ENCODE measurements at regions not wholly inside any gene's neighbourhood (a gene's known extent, or its start where the extent isn't known, plus 50 kb on each side); places are given as distances from the start of the nearest gene placed in this dataset.

DNA sequence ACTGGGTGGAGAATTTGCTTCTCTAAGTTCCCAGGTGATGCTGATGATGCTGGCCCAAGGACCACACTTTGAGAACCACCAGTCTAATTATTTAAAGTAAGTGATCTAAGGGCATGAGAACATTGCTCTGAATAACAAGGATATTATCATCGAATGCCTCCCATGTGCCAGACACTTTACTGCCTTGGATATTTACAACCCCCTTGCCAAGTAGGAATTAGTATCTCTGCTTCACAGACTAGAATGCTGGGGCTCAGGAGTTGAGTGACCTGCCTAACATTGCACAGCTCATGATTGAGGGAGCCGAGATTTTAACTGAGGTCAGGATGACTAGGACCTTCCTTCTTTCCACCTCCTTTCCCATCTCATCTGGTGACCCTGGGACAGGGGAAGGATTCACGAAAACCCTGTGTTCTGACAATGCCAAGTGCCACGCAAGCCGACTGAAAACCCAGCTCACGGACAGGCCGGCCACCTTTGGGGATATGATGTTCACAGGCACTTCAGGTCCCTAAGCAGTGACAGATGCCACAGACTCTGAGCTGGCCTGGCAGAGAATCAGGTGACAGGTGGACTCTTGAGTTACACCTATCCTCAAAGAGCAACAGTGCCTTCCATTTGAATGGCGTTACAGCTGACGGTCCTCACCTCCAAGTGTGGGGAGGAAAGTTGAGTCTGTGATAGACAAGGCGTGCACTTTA lies 230.7 kb downstream of the TOMM20 start:
- H3K27ac Mint-ChIP-seq: peak overlapping the region in 1 of 7 donors; percentile 68
- 98% methylated on average over 6 of the region's 10 CpGs for WGBS (ENCODE audit: insufficient coverage)
- intact Hi-C loops (cut with micrococcal nuclease): no loop called here

DNA sequence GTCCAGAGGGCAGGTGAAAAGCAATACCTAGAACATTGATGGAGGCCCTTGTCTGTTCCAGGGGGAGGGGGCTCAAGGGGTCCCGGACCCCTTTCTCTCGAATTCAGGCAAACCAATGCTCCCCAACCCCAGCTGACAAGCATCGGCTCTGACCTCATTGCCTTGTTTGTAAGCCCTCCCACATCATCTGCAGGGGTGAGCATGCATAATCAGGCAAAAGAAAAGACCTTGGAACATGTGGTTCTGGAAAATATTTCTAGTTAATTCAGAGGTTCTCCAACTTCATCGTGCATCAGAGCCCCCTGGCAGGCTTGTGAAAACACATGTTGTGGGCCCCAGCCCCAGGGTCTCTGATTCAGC lies 231.3 kb downstream of the TOMM20 start:
- no peaks in the 10 kb centered on the region for H4K20me1 ChIP-seq (ENCODE audit: insufficient read depth, low read length)
- peaks cover 12 to 13% of the 10 kb centered on the region in 2 donors for H3K4me1 ChIP-seq (ENCODE audit: control insufficient read depth in 1 of 2, insufficient read depth in 2 of 2, low read length in 2 of 2)
- WGBS (ENCODE audit: insufficient coverage): 71% methylated on average over 1 of the region's 4 CpGs
- H3K27ac ChIP-seq (ENCODE audit: low read depth in 1 of 2, low read length in 2 of 2): no peak overlapping the region
- H3K9me3 ChIP-seq (replicated peaks in 1 of 2; ENCODE audit: control insufficient read depth in 1 of 2, insufficient read depth in 1 of 2, low read length in 2 of 2): no peaks in the 10 kb centered on the region
- Mint-ChIP-seq H3K36me3 (peaks cover 0 to 5% of the 10 kb centered on the region in 2 donors), H3K9me3 (no peaks in the 10 kb centered on the region), H3K4me3 (no peak overlapping the region), H3K4me1 (peaks cover 22% of the 10 kb centered on the region), H3K27ac (no peak overlapping the region), H3K27me3 (ENCODE audit: low read depth in 3 of 3) (peaks cover 0 to 2% (median 0%) of the 10 kb centered on the region in 3 donors)
- no peaks in the 10 kb centered on the region for H3K79me2 ChIP-seq (ENCODE audit: insufficient read depth, low read length)
- H3K36me3 ChIP-seq (replicated peaks in 1 of 2; ENCODE audit: control insufficient read depth in 1 of 2, insufficient read depth in 2 of 2, low read length in 2 of 2): no peaks in the 10 kb centered on the region
- no peak overlapping the region for H3K4me3 ChIP-seq (replicated peaks in 1 of 3; ENCODE audit: low read depth in 2 of 3, low read length in 3 of 3)
- intact Hi-C loops (cut with micrococcal nuclease): no loop called here
- H3K27me3 ChIP-seq (ENCODE audit: control insufficient read depth in 2 of 2, insufficient read depth in 2 of 2, low read length in 2 of 2): no peaks in the 10 kb centered on the region
- no peak overlapping the region for H2AFZ ChIP-seq (ENCODE audit: insufficient read depth, low read depth, low read length, poor library complexity, severe bottlenecking)
- no peak overlapping the region for H3K9ac ChIP-seq (ENCODE audit: insufficient read depth, low read length, poor library complexity, severe bottlenecking)
- TF ChIP-seq CTCF (IDR thresholded peaks at IDR 0.05): no peak
- H3K4me2 ChIP-seq (replicated peaks; ENCODE audit: extremely low read depth, low read length, poor library complexity, severe bottlenecking): no peak overlapping the region
- no peak for DNase-seq

More for the DNA sequence above, 230.7 kb downstream of the TOMM20 start:
- Histone ChIP-seq H4K20me1 (ENCODE audit: insufficient read depth, low read length) (no peaks in the 10 kb centered on the region), H3K9me3 (replicated peaks in 1 of 2; ENCODE audit: control insufficient read depth in 1 of 2, insufficient read depth in 1 of 2, low read length in 2 of 2) (no peaks in the 10 kb centered on the region), H3K27me3 (ENCODE audit: control insufficient read depth in 2 of 2, insufficient read depth in 2 of 2, low read length in 2 of 2) (no peaks in the 10 kb centered on the region), H3K4me3 (replicated peaks in 1 of 3; ENCODE audit: low read depth in 2 of 3, low read length in 3 of 3) (no peak overlapping the region), H3K9ac (ENCODE audit: insufficient read depth, low read length, poor library complexity, severe bottlenecking) (no peak overlapping the region), H3K79me2 (ENCODE audit: insufficient read depth, low read length) (no peaks in the 10 kb centered on the region), H3K27ac (ENCODE audit: low read depth in 1 of 2, low read length in 2 of 2) (no peak overlapping the region), H2AFZ (ENCODE audit: insufficient read depth, low read depth, low read length, poor library complexity, severe bottlenecking) (no peak overlapping the region), H3K36me3 (replicated peaks in 1 of 2; ENCODE audit: control insufficient read depth in 1 of 2, insufficient read depth in 2 of 2, low read length in 2 of 2) (no peaks in the 10 kb centered on the region), H3K4me2 (replicated peaks; ENCODE audit: extremely low read depth, low read length, poor library complexity, severe bottlenecking) (no peak overlapping the region), H3K4me1 (ENCODE audit: control insufficient read depth in 1 of 2, insufficient read depth in 2 of 2, low read length in 2 of 2) (peaks cover 12 to 13% of the 10 kb centered on the region in 2 donors)
- no peak for DNase-seq
- TF ChIP-seq CTCF (IDR thresholded peaks at IDR 0.05): no peak
- Mint-ChIP-seq H3K4me1 (peaks cover 20% of the 10 kb centered on the region), H3K4me3 (no peak overlapping the region), H3K27me3 (ENCODE audit: low read depth in 3 of 3) (peaks cover 0 to 2% (median 0%) of the 10 kb centered on the region in 3 donors), H3K36me3 (peaks cover 0 to 5% of the 10 kb centered on the region in 2 donors), H3K9me3 (no peaks in the 10 kb centered on the region)

Measured in CD14-positive monocyte (primary cell).